Heart right ventricle (tissue), 16 donors: ENCODE measurements at regions not wholly inside any gene's neighbourhood (a gene's known extent, or its start where the extent isn't known, plus 50 kb on each side); places are given as distances from the start of the nearest gene placed in this dataset.
A peak's percentile ranks its signal among the peaks of the same experiment; 100 is the strongest.

ENCODE experiments used
- ATAC-seq, 8 donors: fragments of 200-7000 bp; cut with Tn5 transposase; one replicate each; pipeline ENCODE4 v1.9.1; 2020; ENCODE audit warnings: mild to moderate bottlenecking in 8 of 8, moderate library complexity in 8 of 8, moderate number of reproducible peaks in 1 of 8
- DNase-seq, 2 donors: peaks; one replicate each; pipeline ENCODE4 v3.0.0-alpha.2; 2020
- H3K27ac ChIP-seq, 10 donors: fragments of 200-600 bp; sonication (generic) in 2 of 10; one replicate each; pipeline versions ENCODE4 v1.5.0 to v1.8.0; 2020 to 2022; ENCODE audit warnings: mild to moderate bottlenecking in 3 of 10
- H3K27me3 ChIP-seq, 7 donors: fragments of 200-600 bp; one replicate each; pipeline ENCODE4 v1.8.0; 2021 to 2022; ENCODE audit warnings: mild to moderate bottlenecking in 2 of 7
- H3K36me3 ChIP-seq, 9 donors: fragments of 200-600 bp; sonication (generic) in 1 of 9; one replicate each; pipeline versions ENCODE4 v1.5.0 to v1.8.0; 2020 to 2022; ENCODE audit warnings: mild to moderate bottlenecking in 2 of 9
- H3K4me1 ChIP-seq, 9 donors: fragments of 200-600 bp; sonication (generic) in 1 of 9; one replicate each; pipeline versions ENCODE4 v1.5.0 to v1.8.0; 2020 to 2022; ENCODE audit warnings: mild to moderate bottlenecking in 4 of 9
- H3K4me3 ChIP-seq, 10 donors: fragments of 200-600 bp; sonication (generic) in 2 of 10; one replicate each; pipeline versions ENCODE4 v1.5.0 to v1.8.0; 2020 to 2022; ENCODE audit warnings: mild to moderate bottlenecking in 7 of 10, moderate library complexity in 2 of 10
- H3K9me3 ChIP-seq, 11 donors: fragments of 200-600 bp in 10 of 11; sonication (generic) in 2 of 11; one replicate each; pipeline versions ENCODE4 v1.5.0 to v1.8.0; 2013 to 2022; ENCODE audit warnings: mild to moderate bottlenecking in 2 of 11, control low read depth in 1 of 11, moderate library complexity in 1 of 11
- WGBS, 2 donors: extraction: QIAGEN DNeasy Blood & Tissue Kit; methylation state at CpG; one replicate each; pipeline ENCODE4 v1.1.7; 2013; ENCODE audit warnings: inconsistent platforms in 1 of 2; 5-methylcytosine and 5-hydroxymethylcytosine counted together
- intact Hi-C, 10 donors: fragments of 100-400 bp; cut with DNase I; formaldehyde crosslinking; loops; one replicate each; pipeline versions ENCODE4 v1.11.1 to v1.14.2; 2022
- TF ChIP-seq, protein P1 (sequence below), 9 donors: fragments of 200-600 bp; sonication (generic) in 2 of 9; IDR thresholded peaks; one replicate each; pipeline versions ENCODE4 v1.5.0 to v1.8.0; 2021 to 2022; ENCODE audit warnings: antibody characterized with exemption in 9 of 9, mild to moderate bottlenecking in 5 of 9, moderate library complexity in 1 of 9
- donor health status: Arrhythmogenic right ventricular cardiomyopathy.
- donor health status: ischemic (EF 13 %, LVEDD 7.1; RV severe dilation, severe dysfunction).
- donor health status: healthy with polysubstance abuse.
- donor health status: DM: no; HTN: yes; CAD: no.
- donor health status: DM: no; HTN: no; CAD: no.
- donor health status: ischemic (EF 25% LVEDD 6.9; RV normal size, moderate dysfunction).
- donor health status: ischemic (EF 25% LVEDD 5.7; RV mildly dilated, moderate dysfunction).
- donor health status: healthy.
- donor health status: DM: yes; HTN: yes; CAD: no.
- donor health status: Ischemic cardiomyopathy.
- donor health status: ischemic (EF 35%, LVEDD 5.7; RV mildly dilated, moderate dysfunction).
- donor health status: nonischemic (EF 11% LVEDD 7.7; RV severe dilation, severe dysfunction).
- donor health status: DM: yes; HTN: yes; CAD: no.
- donor health status: PGD.
- donor health status: ischemic (EF 29% LVEDD 5.4; RV normal size, mild dysfunction).
- donor health status: nonischemic (EF 23%, LVEDD 6.1; RV moderate dilation, normal function).

DNA sequence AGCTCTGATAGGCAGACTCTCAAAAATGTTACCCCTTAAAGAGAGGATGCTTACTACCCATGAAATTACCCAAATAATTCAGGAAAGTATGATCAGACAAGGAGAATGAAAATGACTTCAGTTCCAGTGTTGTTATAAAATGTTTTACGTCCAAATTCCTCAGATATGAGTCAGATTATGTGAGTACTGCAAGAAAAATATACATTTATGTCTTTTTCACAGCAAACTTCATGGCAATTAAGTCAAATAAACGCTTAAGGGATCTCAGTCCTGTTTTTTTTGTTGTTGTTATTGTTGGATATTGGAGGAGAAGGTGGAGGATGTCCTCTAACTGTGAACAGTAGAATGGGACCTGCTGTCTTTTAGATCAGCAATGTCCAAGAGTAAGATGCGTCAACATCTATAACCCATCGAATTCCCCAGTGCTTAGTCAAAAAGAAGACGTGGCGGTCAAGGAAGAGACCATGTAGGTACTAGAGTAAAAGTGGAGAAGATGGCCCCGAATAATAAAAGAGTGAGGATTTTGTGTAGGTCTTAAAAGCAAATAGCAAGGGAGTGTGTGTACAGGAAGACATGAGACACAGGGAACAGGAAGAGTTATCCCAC, 215.4 kb upstream of the IRS2 start:
- no peak for ATAC-seq
- 81 to 83% methylated on average over 7 of the region's 7 CpGs for WGBS, 2 donors

DNA sequence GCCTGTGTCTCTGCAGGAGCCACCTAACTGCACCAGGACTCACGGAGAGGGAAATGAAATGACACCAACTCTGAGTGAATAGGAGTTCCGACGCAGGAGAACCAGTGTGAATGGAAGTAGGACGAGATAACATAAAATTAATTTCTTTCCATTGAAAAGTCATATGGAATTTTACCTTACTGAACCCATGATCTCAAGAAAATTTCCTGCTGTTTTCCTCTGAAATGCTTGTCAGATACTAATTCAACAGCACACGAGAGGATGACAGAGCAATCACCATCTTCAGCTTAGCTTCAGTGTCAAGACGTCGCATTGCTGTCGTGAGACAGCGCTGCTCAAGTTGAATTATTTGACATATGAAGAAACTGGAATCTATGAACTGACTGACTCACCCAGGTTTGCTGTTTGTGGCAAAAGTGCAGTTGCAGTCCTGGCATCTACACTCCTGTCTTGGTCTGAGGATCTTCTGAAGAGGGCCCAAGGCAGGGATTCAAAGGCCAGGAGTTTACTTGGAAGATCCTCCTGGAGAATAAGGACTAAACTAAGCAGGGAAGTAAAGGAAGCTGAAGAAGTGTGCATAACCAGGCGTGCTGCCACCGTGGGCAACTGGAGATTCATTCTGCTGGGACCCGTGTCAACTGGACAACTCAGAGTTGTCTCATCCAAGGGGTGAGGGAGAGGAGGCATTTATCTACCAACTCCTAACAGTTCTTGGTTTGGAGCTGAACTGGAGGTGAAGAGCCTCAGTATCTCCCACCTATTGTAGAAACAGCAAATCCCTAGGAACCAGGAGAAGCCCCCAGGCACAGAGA, 214.4 kb upstream of the IRS2 start:
- Histone ChIP-seq H3K4me3 (no peak overlapping the region), H3K27me3 (peaks cover 0 to 9% (median 5%) of the 10 kb centered on the region in 7 donors), H3K4me1 (peaks cover 0 to 17% (median 0%) of the 10 kb centered on the region in 9 donors), H3K9me3 (no peaks in the 10 kb centered on the region), H3K36me3 (no peaks in the 10 kb centered on the region), H3K27ac (no peak overlapping the region)
- intact Hi-C loops: no loop called here
- ATAC-seq: no peak
- no peak for DNase-seq
- 92 to 95% methylated on average over 12 of the region's 12 CpGs for WGBS, 2 donors
- TF ChIP-seq, protein P1, sequence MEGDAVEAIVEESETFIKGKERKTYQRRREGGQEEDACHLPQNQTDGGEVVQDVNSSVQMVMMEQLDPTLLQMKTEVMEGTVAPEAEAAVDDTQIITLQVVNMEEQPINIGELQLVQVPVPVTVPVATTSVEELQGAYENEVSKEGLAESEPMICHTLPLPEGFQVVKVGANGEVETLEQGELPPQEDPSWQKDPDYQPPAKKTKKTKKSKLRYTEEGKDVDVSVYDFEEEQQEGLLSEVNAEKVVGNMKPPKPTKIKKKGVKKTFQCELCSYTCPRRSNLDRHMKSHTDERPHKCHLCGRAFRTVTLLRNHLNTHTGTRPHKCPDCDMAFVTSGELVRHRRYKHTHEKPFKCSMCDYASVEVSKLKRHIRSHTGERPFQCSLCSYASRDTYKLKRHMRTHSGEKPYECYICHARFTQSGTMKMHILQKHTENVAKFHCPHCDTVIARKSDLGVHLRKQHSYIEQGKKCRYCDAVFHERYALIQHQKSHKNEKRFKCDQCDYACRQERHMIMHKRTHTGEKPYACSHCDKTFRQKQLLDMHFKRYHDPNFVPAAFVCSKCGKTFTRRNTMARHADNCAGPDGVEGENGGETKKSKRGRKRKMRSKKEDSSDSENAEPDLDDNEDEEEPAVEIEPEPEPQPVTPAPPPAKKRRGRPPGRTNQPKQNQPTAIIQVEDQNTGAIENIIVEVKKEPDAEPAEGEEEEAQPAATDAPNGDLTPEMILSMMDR (IDR thresholded peaks at IDR 0.05): no peak

More for the DNA sequence above, 215.4 kb upstream of the IRS2 start:
- Histone ChIP-seq H3K27me3 (peaks cover 0 to 9% (median 5%) of the 10 kb centered on the region in 7 donors), H3K27ac (no peak overlapping the region), H3K36me3 (no peaks in the 10 kb centered on the region), H3K4me3 (no peak overlapping the region), H3K4me1 (peaks cover 0 to 17% (median 0%) of the 10 kb centered on the region in 9 donors), H3K9me3 (no peaks in the 10 kb centered on the region)
- TF ChIP-seq, protein P1 (IDR thresholded peaks at IDR 0.05): no peak
- intact Hi-C loops: no loop called here
- DNase-seq: no peak

DNA sequence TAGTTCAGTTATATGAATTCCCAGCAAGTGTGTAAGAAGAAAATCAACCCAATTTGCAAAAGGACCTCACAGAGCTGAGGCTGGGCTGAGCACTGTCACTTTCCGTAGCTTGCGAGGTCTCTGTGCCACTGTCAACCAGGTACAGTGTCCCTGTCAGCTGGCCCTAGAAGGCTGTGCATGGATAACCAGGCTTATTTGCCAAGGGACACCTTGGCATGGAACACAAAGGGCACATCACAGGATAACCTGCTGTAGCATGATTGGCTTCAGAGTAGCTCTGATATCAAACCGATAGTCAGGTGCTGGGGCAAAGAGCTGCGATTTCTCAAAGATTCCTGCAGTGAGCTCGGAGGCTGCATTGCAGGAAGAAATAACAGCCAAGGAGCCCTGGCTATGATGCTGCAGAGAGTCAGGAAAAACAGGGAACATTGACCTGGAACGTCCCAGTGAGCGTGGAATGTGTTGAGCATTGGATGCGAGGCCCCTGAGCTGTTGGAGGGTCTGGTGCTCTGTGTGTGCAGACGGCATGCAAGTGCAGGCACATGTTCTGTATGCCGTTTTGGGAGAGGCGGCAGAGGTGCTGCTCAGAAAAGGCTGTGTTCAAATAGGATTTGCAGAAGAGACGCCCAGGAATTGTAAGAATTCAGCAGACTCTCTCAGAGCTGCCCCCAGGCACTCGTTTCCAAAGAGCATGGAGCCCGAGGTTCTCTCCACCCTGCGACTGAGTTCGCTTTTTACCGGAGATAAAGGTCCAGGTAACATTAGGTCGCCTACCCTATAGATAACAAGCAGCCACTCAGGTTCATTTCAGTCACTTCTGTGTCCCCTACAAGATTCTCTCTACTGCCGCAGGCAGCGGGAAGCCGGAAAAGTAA, 213.5 kb upstream of the IRS2 start:
- DNase-seq (no peak), ATAC-seq (peak in 1 of 8 donors; percentile 41)
- no peaks in the 10 kb centered on the region for H3K36me3 ChIP-seq
- TF ChIP-seq, protein P1 (IDR thresholded peaks at IDR 0.05): no peak
- intact Hi-C loops: no loop called here
- H3K27ac ChIP-seq: no peak overlapping the region
- WGBS, 2 donors: 73 to 74% methylated on average over 21 of the region's 21 CpGs
- H3K9me3 ChIP-seq: no peaks in the 10 kb centered on the region
- H3K27me3 ChIP-seq: peaks cover 0 to 9% (median 5%) of the 10 kb centered on the region in 7 donors
- no peak overlapping the region for H3K4me3 ChIP-seq
- peaks cover 0 to 17% (median 0%) of the 10 kb centered on the region in 9 donors for H3K4me1 ChIP-seq
